Fibroblast of skin of abdomen (primary cell): ENCODE measurements at regions not wholly inside any gene's neighbourhood (a gene's known extent, or its start where the extent isn't known, plus 50 kb on each side); places are given as distances from the start of the nearest gene placed in this dataset.
"Not testable (repeated sequence)": the region's sequence is repeated elsewhere in the genome, so short reads cannot be mapped to it uniquely, and the experiment has no call there.

Experiments
- DNase-seq: peaks from one replicate; pipeline ENCODE4 v3.0.0-alpha.2; 2013

DNA sequence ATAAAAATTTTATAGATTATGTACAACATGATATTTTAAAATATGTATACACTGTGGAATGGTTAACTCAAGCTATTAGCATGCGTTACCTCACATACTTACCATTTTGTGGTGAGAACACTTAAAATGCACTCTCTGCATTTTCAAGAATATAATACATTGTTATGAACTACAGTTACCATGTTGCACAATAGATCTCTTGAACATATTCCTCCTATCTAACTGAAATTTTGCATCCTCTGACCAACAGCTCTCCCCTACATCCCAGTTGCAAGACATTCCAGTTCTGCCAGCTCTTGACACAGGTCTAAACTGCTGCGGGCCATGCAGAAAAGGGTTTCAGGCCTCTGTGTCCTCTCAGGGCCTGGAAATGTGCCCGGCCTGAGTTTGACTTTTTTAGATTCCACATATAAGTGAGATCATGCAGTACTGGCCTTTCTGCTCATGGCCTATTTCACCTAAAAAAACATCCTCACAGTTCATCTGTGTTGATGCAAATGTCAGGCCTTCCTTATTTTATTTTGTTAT is 113.7 kb downstream of the CDCA7 start:
- DNase-seq, result no peak

DNA sequence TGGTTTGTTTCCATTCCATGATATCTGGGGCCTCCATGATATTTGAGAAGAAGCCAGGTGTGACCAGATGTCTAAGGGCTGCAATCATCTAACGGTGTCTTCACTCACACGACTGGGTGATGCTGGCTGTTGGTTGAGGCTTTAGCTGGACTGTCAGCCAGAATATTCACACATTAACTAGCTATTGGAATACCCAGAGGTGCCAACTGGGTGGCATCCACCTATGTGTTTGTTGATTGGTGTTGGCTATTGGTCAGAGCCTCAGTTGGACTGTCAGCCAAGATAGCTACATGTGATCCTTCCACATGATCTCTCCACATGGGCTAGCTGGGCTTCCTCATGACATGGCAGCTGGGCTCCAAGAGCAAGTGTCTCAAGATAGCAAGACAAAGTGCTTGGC is 117.4 kb downstream of the CDCA7 start:
- DNase-seq, result no peak

DNA sequence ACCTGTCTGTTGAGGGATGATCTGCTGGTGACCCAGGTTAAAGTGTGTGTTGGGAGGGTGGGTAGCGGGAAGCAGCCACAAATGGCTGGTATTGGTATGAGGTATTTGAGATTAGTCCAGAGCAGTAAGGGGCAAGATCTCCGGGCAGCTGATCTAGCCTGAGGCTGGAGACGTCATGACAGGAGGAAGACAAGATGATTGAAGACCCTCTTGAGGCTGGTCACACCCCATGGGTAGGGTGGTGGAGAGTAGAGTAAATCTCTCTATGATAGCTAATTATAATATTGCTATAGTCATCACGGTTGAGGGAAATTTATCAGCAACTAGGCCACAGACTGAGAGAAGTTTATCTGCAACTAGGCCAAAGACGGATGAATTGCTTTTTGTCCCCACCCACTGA is 128.5 kb downstream of the CDCA7 start:
- no peak for DNase-seq

DNA sequence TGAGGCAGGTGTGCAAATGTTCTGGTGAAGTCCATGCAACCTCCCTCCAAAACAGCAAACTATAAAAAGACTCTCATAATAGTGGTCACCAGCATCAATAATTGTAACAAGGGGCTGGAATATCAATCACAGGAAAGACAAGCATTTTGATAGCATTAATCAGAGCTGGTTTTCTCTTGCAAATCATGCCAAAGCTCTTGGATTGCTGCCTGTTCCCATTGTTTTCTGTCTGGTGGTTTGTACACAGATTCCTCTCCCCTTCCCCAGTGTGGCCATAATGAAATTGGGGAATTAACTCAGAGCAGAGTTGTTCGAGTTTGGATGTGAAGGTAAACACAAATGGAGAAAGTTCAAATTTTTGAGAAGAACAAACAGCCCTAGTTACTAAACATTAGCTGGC is 134.2 kb downstream of the CDCA7 start:
- no peak for DNase-seq

DNA sequence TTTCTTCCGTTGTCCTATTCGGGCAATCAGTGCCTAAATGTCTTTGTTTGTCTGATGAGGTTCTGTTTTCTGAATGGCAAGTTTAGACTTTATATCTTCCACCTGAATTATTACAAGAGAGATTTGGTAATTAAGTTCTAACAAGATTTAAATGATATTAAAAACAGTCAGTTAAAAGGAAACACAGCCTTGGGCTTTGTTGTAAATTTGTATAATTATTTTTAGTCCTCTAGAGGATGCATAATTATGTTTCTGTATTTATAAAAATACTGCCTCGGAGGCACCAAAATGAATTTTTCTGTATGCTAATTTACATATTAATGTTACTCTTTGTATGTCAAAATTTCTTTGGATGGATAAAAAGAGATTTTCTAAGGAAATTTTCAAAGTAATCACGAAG is 136.7 kb downstream of the CDCA7 start:
- DNase-seq, result no peak

DNA sequence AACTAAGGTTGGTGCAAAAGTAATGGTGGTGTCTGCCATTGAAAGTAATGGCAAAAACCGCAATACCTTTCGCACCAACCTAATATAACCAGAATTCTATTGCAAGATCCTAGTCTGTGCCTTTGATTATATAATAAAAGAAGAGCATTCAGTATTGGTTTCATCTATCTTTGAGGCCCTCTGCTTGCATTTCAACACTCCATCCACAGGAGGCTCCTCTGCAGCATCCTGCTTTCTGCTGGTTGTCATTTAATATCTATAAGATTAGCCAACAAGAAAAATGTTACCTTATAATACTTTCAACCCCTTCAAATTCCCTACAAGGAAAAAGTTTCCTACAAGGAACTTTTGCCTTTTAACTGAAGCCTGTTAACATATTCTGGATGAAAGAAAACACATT is 139.2 kb downstream of the CDCA7 start:
- no peak for DNase-seq

DNA sequence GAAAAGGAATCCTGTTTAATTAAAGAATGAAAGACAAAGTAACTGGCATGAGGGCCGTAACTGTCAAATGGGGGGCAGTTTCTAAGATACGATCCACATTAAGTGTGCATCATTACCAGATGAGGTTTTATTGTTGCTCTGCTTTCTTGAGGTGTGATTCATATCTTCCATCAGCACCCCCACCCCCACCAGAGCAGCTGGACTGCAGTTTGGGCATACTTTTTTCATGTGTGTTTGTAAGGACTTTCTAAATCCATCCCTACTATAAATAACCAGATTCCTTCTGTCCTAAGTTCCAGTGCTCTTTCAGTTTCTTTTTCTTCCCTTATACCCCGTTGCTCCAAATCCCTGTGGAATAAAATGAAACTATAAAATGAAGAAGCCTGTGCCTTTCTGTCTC is 142.1 kb downstream of the CDCA7 start:
- peak; percentile 87 for DNase-seq

DNA sequence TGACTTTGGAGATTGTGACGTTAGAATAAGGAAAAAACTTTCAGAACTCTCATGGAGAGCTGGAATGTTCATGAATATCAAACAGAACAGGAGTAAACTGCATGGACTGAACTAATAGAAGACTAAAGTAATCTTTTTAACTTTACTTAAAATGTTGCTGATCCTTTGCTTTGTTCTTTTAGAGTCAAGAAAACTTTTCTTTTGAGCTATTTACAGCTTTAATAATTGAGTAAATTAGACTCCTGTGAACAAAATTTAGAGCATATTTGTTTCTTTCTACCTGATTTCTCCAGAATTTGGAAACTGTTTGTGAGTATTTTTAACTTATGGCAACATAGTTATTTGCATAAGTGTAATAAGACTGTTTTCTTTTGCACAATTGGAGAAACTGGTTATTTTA is 146.3 kb downstream of the CDCA7 start:
- no peak for DNase-seq

DNA sequence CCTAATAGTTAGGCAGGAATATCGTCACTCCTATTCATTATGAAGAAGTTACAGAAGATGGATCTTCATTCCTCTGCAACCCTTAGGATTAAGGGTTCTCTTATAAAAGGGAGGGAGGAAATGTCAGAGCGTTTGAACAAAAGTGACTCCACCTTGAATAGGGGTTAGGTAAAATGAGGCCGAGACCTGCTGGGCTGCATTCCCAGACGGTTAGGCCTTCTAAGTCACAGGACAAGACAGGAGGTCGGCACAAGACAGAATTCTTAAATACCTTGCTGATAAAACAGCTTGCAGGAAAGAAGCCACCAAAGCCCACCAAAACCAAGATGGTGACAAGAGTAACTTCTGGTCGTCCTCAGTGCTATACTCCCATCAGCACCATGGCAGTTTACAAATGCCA is 147.6 kb downstream of the CDCA7 start:
- DNase-seq, result no peak

DNA sequence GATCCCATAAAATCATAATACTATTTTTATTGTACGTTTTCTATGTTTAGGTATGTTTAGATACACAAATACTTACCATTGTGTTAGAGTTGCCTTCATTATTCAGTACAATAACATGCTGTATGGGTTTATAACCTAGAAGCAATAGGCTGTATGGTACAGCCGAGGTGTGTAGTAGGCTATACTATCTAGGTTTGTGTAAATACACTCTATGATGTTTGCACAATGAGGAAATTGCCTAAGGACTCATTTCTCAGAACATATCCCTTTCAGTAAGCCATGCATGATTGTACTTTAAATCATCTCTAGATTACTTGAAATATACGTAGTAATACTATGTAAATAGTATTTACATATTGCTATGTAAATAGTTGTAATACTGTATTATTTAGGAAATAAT is 156.7 kb downstream of the CDCA7 start:
- no peak for DNase-seq

DNA sequence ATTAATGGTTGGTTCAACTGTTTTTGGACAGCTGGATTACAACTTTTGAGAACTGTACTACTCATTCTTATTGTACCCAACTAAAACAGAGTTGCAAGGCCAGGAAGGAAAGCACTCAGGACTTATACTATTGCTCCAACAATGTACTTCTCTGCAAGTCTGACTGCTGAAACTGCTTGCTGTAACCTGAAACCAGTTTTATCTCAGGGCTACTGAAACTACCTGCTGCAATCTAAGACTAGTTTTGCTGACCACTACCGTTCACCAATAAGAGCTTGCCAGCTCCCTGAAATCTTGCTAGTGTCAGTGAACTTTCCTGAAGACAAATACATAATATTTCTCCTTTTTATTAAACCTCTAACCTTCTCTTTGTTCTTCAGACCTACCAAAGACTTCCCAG is 157.3 kb downstream of the CDCA7 start:
- DNase-seq, result no peak

DNA sequence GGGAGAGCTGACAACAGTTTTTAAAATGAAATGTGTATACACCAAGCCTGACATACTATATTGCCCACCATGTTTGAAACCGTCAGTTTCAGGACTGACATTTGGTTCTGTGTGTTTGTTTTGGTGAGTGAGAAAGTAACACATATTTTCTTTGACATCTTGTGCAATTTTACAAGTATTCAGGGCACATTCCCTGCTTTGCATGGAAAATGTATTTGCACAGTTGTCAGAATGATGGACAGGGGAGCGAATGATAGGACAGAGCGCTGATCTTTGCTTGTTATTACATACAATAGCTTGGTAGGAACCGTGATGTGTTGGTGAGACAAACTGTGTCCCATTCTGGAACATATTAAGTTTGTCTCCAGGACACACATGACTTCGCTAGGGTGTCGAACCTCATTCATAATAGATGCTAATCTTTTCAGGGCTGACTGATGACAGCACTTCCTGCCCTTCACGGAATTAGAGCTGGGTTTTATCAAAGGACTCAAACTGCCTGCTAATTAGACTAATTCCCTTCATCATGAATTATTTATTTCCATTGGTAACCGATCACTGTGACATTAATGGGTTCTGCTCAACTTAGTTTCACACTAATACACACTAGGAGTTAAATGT is 158.5 kb downstream of the CDCA7 start:
- no peak for DNase-seq

DNA sequence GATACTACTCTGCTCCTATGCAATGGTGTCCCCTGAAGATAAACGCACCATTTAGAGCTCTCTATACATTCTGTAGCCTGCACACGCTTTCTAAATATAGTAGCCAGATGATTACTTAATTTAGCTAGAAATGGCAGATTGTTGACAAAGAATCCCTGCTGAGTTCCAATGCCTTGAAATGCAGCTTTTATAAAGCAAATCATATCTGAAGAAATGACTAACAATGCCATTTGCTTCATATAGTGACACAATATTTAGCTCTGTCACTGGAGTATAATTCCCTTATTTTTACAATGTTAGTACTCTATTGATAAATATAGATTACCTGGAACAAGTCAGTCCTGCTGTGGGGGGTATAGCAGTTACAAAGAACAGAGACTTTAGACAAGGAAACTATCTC is 166.2 kb downstream of the CDCA7 start:
- DNase-seq, result no peak

DNA sequence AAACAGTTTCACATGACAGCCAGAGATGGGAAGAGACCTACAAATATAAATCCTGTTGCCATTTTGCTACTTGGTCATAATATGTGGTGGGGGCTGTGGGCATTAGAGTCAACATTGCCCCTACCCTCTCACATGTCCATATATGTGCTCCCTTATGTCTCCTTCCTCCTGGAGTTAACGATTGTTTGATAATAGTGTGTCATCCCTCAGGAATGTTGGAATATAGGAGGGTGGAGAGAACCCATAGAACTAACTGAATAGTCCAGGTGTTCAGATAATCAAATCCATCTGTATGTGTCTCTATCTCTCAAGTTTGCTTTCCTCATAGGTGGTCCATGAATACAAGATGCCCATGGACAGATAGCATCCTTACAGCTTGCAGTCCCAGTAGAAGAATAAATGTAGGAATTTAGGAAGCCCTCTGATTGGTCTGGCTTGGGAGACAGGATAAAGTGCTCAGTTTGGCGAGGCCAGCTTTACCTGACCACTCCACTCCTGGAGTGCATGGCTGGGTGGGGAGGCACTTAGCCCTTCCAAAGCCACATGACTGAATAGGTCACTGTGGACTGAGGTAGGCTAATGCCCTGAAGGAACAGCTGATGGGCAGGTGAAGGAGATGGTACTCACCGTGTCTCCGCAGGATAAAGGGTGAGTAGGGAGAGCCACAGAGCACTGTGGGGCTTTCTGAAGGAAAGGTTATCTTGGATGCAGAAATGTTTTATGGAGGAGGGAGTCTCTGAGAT is 166.9 kb downstream of the CDCA7 start:
- DNase-seq, result peak; percentile 25

DNA sequence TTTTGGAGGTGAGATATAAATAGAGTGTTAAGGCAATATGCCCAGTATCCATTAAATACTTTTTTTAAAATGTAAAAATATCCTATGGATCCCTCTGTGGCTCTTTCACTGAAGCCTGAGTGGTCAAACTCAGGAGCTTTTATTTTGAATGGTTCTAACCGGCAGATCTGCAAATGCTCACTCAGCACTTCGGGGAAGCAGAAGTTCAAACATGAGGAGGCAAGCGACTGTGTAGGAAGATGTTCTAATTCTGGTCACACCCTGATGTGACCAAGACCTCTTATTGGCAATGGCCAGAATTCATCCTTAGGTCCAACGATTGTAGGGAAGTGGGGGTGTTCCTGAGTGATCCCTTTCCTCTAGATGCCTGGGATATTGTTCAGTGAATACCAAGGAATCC is 168.8 kb downstream of the CDCA7 start:
- DNase-seq, result no peak

DNA sequence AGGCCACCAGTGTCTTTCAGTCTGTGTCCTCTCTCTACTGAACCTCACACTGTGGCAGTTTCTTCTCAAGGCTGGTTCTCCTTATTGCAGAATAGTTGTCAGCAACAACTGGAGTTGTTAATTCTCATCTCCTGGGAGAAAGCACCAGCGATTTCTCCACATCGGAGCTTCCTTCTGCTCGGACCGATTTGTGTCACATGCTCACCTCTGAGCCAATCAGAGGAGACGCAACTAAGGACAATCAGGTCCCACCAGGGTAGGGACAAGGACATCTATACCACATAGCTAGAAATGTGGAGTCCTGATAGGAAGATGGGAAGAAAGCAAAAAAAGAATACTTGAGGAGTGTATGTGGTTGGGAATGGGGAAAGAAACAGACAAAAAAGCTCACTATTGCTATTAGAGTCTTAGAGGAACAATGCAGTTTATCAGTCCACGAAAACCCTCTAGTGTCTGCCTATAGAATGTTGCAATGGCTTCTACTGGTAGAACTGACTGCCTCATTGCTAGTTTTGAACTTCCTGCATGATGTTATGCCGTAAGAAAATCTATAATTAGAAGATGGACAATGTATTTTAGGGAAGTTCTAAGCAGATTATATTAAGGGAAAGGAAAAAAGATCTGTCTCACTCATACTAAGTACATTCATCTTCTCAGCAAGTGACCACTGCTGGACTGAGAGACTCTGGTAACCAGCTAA is 169.7 kb downstream of the CDCA7 start:
- DNase-seq, result no peak

DNA sequence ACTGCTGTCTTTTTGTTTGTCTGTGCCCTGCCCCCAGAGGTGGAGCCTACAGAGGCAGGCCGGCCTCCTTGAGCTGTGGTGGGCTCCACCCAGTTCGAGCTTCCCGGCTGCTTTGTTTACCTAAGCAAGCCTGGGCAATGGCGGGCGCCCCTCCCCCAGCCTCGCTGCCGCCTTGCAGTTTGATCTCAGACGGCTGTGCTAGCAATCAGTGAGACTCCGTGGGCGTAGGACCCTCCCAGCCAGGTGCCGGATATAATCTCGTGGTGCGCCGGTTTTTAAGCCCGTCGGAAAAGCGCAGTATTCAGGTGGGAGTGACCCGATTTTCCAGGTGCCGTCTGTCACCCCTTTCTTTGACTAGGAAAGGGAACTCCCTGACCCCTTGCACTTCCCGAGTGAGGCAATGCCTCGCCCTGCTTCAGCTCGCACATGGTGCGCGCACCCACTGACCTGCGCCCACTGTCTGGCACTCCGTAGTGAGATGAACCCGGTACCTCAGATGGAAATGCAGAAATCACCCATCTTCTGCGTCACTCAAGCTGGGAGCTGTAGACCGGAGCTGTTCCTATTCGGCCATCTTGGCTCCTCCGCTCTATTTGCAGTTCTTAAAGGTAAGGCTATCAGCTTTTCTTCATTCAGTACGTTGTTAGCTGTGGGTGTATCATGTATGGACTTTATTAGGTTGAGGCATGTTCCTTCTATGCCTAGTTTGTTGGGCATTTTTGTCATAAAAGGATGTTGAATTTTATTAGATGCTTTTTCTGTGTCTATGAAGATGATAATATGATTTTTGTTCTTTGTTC is 178.3 kb downstream of the CDCA7 start:
- not testable (repeated sequence) for DNase-seq

DNA sequence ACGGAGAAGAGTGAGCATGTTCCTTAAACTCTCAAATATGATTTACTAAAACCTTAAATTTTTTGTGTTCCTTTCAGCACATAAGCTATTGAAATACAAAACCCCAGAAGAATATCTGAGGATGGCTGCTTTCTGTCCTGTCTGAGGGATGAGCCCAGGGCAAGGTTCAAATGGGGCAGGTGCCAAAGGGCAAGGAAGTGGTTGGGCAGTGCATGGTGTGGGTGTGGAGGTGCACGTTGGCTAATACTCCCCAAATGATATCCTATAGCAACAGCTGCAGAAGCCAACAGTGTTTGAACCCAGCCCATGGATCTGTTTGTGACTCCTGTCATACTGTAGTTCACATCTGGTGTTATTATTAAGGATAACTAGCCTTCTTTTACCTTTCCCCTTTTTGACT is 183.0 kb downstream of the CDCA7 start:
- no peak for DNase-seq

DNA sequence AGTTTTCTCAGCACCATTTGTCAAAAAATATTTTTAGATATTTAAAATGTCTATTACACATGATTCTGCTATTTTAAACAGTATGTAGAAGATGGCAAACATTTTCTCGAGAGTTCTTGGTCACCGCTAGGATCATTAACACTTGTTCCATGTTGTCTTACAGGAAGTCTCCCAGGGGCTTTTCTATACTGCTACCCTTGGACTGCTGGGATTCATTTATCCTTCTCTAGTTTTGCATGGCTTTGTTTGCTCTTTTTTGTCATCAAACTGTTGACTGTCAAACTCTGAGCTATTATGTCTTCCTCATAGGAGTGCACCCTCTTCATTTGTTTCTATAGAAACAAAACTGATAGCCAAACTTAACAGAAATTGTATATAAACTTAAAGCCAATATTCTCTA is 184.9 kb downstream of the CDCA7 start:
- no peak for DNase-seq

DNA sequence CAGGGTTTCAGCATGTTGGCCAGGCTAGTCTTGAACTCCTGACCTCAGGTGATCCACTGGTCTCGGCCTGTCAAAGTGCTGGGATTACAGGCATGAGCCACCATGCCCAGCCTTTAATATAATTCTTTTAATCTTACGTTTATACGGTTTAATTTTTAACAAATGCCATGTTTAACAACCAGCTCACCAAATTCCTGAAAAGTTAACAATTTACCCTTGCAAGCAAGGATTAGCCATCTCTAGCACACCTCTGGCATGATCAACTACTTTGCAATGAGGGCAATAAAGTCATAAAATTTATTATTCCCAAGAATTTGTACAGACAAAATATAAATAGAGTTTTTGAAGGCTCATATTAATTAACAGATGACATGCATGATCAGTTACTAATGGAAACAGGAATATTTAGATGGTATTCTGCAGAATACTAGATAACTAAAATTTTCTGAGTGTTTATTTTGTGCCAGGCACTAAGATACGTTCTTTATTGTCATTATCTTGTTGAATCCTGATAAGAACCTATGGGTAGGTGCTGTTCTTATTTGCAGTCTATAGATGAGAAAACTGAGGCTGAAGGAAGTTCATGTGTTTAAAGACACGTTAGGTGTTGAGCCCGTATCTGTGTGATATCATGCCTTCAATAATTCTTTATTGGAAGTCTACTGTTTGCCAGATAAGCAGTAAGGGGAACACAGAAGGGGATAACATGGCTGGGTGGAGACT is 190.1 kb downstream of the CDCA7 start:
- DNase-seq, result no peak

DNA sequence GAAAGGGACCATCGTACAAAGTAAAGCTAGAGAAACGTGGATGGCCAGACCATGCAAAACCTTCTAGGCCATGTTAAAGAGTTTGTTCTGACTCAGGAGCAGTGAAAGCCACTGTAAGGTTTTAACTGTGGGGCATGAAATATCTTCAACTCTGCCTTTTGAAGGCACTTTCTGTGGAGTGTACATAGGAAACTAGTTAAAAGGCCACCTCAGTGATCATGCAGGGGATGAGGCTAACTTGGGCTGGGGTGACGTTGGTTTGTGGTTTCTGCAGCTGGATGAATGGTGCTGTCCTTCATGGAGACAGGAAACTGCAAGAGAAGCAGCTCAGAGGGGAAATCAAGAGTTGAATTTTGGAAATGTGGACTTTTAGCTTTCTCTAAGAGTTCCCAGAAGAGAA is 190.7 kb downstream of the CDCA7 start:
- DNase-seq, result peak; percentile 59

DNA sequence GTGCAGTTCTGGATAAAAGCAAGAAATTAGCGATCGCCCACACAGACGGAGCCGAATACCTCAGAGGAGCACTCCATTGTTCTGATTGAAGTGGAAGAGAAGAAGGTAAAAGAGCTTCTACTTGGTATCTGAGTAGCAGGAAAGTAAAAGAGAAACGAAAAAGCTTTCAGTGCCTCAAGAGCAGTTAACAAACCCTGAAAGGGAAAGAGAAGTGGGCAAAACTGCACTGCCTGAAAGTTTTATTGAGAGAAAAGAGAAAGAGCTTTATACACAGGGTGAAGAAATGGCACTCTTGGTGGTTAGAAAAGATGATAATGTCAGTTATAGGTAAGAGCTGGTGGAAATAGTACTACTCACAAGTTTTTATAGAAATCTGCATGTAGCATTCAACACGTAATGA is 192.8 kb downstream of the CDCA7 start:
- no peak for DNase-seq
